ENCODE measurements at regions not wholly inside any gene's neighbourhood (a gene's known extent, or its start where the extent isn't known, plus 50 kb on each side); places are given as distances from the start of the nearest gene placed in this dataset.
"Not testable (repeated sequence)": the region's sequence is repeated elsewhere in the genome, so short reads cannot be mapped to it uniquely, and the experiment has no call there.

DNA sequence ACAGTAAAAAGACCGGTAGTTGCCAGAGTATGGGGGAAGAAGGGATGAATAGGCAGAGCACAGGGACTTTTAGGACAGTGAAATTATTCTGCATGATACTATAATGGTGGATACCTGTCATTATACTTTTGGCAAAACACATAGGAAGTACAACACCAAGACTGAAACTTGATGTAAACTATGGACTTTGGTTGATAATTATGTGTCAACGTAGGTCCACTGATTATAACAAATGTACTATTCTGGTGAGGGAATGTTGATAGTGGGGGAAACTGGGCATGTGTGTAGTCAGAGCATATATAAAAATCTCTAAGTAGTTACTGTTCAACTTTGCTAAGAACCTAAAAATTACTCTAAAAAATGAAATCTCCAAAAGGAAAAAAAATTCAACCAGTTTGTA is 629.7 kb downstream of the CCDC85A start:
- no peak for DNase-seq

DNA sequence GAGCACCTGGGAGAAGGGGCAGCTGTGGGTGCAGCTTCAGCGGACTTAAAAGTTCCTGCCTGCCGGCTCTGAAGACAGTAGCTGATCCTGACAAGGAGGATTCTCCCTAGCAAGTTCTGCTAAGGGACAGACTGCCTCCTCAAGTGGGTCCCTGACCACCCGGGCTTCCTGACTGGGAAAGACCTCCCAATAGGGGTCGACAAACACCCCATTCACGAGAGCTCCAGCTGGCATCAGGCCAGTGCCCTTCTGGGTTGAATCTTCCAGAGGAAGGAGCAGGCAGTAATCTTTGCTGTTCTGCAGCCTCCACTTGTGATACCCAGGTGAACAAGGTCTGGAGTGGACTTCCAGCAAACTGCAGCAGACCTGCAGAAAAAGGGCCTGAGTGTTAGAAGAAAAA is 632.9 kb downstream of the CCDC85A start:
- DNase-seq, result no peak

DNA sequence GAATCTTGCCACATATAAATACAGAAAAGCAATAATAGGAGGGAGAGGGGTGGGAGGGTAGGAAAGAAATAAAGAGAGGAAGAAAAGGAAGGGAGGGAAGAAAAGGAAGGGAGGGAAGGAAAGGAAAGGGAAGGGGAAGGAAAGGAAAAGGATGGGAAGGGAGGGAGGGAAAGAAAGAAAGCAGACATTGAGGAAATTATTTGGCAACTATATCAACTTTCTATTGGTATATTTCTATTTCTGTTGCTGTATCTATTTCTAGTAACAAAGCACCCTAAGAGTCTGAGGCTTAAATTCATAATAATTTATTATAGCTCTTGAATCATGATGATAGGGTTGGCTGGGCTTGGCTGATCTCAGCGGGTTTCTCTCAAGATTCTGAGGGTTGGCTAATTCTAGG is 648.0 kb downstream of the CCDC85A start:
- no peak for DNase-seq

DNA sequence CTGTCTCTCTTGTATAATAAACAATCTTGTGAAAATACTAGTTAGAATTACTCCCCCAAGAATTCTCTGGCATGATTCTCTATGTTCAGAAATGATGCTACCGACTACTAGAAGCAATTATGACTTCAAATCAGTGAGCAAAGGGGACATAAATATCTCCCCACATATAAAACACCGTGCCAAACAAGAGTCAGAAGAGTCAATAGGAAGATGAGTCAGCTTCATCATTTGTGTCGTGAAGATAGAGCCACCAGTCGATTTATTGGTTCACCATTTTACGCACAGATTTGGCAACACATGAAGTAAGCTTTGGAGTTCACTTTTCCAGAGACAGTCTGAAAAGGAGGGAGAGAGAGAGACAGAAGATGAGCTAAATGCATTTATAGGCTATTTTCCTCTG is 650.9 kb downstream of the CCDC85A start:
- DNase-seq, result no peak

DNA sequence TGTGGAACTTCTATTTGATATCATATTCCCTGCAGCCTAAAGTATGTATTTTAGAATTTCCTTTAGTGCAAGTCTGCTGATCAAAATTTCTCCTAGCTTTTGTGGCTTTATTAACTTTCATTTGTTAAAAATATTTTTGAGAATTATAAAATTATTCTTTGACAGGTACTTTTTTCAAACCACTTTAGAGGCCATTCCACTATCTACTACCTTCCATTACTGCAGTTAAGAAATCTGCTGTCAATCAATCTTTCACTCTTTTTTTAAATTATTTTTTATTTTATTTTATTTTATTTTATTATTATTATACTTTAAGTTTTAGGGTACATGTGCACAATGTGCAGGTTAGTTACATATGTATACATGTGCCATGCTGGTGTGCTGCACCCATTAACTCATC is 656.2 kb downstream of the CCDC85A start:
- not testable (repeated sequence) for DNase-seq

DNA sequence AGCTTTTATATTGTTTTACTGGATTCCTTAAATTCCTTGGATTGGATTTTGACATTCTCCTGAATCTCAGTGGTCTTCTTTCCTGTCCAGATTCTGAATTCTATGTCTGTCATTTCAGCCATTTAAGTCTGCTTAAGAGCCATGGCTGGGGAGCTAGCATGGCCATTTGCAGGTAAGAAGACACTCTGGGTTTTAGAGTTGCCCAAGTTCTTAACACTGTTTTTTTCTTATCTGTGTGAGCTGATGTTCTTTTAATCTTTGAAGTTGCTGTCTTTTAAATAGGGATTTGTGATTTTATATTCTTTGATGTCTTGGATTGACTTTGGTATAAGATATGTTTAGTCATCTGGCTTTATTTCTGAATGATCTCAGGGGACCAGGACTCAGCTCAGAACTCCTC is 677.2 kb downstream of the CCDC85A start:
- DNase-seq, result no peak

DNA sequence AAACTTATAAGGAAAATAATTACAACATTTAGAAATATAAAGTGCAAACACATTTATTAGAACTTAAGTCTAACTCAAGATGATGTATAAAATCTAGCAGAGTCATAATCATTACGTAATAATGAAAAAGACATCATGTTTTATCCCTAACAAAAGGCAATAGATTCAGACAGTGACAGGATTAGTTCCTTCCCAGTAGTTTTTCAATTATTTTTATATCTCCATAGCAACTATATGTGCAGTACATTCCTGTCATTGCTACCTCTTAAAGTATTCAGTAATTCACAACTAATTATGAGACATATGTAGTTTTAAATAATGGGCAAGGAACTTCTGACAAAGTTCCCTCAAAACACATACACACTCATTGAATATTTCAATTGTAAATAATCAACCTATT is 687.9 kb downstream of the CCDC85A start:
- no peak for DNase-seq

DNA sequence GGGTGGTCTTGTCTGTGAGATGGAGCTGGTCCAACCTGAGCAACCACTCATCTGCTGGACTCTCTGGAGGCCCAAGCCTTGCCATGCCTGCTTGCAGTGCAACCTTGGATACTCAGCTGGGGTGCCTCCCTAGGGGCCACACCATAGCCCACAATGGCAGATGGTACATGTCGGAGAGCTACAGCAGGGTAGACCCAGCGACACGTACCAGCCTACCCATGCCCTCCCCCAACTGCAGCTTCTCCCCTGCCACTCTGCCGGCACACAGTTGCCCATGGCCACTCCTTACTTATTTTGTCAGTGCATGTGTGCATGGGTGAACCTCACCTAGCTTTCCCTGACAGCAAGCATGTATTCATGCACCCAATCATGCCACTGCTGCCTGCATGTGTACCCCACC is 690.9 kb downstream of the CCDC85A start:
- no peak for DNase-seq

DNA sequence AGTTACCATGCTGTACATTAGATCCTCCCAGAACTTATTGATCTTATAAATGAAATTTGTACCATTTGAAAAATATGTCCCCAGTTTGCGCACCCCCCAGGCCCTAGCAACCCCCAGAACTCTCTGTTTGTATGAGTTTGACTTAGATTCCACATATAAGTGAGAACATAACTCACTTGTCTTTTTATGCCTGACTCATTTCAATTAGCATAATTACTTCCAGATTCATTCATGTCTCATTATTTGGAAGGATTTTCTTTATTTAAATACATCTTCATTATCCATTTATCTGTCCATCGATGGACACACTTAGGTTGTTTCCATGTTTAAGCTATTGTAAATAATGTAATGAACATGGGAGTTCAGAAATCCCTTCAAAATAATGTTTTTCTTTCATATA is 705.9 kb downstream of the CCDC85A start:
- DNase-seq, result no peak

DNA sequence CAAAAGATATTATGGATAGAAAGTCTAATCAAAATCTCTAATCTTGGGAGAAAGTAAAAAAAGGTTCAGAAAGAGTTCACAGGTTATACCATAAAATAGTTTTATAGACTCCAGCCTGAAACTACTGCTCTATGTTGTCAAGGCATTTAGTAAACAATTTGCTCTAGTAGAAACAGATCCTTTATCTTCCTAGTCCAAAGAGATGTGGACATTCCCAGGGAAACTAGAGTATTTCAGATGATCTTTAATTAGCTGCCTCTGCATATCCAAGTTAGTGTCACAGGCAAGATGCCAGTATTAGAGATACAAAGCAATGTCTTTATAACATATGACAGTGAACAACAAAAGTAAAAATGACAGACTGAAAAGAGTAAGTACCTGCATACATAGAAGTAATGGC is 708.6 kb downstream of the CCDC85A start:
- no peak for DNase-seq

DNA sequence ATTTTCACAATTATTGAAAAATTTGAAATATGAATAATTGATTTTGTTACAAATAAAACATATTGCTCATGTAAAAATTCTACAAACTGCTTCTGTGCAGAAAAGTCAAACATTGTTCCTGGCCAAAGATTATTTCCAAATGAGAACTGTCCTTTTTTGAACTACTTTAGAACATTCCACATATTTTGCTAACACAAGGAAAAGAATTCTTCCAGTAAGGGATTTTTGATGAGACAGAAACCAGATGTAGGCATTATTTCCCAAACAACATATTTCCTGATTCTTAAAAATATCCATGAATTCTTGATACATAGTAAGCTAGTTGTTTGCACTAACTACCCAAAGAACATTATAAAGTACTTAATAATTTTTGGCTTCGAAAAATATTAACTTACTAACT is 715.2 kb downstream of the CCDC85A start:
- DNase-seq, result no peak

DNA sequence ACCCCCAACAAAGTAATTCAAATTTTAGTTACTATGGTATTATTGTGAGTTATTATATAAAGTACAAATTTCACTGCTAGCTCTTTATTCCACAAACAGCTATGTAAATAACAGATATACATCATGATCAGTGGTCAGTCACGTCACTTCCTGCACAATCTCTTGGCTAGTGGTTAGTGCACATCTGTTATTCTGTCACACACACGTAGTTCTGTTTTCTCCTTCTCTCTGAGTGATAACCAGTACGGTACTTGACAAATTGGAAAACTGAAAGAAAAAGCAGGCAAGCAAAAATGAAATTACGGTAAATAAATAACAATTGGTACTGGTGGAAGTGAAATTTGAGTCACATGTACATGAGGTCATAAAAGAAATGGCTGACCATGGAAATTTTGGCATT is 728.7 kb downstream of the CCDC85A start:
- DNase-seq, result no peak

DNA sequence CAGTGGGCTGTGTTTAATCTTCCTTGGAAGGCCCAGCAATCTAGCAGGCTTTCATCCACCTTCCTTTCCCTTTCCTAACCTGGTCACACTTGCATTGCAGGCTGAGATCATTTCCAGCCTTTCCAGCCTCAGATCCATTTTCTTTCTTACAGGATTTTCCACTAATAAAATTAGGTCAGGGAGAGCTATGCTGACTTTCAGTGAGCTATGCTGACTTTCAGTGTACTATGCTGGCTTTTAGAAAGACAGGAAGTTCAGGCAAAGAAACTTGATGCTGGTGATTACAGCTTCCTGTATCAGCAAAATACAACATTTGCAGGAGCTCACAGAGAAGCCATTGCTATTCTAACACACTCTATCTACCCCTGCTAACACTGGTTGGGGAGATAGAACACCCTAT is 735.0 kb downstream of the CCDC85A start:
- no peak for DNase-seq

DNA sequence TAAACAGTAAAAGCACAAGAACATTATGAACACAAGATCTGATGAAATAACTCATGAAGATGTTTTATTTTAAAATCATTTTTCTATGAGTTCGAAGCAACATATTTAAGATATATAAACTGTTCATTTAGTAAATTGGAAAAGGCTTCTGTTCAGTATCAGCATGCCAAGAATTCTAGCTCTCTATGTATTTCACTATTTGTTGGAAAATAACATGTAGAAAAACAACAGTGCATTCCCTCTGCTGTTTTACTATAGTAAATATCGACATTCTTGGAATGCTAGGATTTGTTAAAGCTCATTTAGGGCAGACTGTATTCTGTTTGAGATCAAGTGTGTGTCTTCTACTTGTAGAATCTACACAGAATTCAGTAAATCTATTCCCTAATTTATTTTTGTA is 750.2 kb downstream of the CCDC85A start:
- no peak for DNase-seq

DNA sequence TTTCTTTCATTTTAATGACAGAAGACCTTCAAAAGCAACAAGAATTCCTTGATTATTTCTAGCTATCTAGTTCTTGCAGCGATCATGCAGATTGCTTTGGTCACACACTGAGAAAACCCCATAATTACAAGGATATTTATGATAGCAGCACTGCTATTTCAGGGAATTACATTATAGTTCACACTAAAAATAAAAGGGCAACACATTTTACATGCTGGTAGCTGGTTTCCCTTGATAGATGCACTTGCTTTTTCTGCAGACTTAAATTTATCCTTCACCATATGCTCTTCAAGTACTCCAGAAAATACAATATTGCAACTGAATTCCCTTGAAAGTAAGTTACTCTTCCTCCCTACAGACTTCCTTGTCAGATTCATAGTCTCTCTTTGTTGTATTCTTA is 751.1 kb downstream of the CCDC85A start:
- DNase-seq, result no peak

DNA sequence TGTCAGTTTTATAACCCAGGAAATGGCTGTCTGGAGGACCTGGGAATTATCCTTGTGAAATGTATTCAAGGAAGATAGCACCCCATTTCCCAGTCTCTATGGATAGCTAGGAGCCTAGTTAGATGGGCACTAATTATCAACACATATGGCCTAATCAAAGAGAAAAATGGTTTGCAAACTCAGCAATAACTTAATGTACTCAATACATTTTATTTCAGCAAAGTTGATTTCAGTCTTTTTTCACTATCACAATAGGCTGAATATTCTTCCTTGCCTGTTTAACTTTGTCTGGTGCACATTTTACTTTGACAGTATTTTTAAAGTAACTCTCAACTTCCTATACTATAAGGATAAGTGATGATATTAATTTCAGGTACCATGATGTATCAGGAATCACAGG is 756.3 kb downstream of the CCDC85A start:
- DNase-seq, result no peak

DNA sequence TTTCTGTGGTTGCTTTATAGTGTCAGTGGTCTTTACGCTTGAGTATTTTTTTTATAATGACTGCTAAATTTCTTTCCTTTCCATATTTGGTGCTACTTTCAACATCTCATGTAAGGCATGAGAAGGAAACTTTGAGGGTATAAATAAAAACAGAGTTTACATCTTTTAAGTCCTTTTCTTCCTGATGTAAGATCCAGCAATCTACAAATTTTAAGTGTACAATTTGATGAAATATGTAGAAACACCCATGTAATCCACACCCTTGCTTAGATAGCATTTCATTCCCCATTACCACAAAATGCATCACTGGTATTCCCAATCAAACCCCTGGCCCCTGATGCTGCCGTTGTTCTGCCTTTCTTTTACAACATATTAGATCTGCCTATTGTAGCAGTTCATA is 769.1 kb downstream of the CCDC85A start:
- DNase-seq, result no peak

DNA sequence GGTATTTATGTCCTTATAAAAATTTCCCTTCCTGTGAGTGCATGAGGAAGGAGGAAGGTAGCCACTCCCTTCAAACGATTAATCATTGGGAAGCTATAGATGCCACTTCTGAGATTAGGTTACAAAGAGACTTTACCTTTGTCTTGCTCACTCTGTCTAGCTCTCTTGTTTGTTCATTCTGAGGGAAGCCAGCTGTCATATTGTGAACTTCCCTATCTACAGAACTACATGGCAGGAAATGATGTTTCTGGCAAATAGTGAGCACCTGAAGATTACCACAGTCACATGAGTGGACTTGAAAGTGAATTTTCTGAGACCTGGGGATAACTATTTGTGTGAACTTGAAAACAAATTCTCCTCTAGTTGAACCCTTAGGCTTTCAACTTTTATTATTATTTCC is 776.8 kb downstream of the CCDC85A start:
- no peak for DNase-seq

DNA sequence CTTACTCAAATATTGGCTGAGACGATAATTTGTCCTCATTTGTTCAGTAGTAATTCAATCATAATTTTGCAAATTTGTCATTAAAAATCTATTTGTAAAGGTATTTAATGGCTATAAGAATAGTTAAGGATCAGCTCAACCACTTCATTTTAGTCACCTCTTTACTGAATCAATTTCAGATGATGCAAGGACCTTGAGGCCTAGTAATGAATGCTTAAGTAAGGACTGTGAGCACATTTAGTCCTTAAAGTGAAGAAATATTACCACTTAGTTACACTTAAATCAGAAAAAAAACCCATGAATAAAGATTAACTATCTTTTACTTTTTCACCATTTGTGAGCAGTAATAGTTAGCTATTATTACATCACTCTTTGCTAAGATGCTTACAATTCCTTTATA is 778.9 kb downstream of the CCDC85A start:
- no peak for DNase-seq

DNA sequence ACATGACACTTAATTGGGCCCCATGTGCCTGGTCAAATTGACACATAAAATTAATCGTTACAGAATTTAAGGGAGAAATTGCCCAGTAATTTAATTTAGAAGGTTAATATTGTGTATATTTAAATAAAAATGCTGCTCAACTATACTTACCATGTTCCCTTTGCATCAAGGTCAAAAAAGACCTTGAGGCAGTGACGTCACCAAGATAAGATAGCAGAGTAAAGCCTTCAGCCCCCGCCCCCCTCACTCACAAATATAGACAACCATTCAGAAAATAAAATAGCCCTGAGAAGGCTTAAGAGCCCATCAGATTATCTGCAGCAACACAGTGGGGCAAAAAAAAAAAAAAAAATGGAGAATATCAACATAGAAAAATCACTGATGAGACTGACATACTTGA is 785.7 kb downstream of the CCDC85A start:
- no peak for DNase-seq

DNA sequence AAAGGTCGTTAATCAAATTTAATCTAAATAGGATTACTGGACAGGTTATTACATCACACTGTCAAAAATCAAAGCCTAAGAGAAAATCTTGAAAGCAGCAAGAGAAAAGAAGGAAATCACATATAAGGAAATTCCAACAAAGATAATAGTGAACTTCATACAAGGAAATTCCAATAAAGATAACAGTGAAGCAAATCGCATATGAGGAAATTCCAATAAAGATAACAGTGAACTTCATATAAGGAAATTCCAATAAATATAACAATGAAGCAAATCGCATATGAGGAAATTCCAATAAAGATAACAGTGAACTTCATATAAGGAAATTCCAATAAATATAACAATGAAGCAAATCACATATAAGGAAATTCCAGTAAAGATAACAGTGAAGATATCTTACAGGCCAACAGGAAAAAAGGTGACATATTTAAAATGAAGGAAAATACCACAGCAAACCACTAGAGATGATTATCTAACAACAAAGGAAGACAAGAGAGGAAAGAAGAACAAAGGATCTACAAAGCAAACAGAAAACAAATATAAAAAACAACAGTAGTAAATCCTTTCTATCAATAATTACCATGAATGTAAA is 787.7 kb downstream of the CCDC85A start:
- no peak for DNase-seq

DNA sequence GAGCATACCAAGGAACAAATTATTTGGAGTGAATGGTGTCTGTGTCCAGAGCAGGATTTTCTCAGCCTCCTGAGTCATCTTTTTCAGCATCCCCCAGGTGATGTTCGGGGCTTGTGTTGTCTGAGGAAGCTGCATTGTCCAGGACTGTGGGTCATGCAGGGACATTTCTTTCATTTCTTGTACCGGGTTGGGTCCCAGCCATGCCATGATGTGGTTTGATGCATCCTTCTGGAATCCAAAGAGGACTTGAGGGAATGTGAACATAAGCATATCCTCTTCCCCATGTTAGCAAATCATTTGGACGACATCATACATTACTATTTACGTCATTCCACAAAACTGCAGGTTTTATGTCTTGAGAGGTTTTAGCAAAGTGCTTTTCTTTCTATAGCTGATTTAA is 797.8 kb downstream of the CCDC85A start:
- no peak for DNase-seq

DNA sequence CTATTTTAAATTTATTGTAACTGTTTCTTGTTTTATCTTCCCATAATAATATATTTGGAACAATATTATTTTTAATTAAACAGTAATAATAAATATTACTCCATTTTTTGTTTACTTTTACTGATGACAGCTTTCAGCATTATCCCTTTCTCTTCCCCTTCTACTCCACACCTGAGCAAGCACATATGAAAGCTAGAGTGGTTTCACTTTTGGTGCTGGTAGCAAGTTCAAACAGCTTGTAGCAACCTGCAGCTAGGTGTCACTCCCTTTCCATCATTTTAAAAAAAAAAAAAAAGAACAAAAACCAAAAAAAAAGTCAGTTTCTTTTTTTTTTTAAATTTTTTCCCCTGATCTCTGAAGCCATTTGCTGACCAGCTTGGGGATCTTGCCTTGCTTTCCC is 801.8 kb downstream of the CCDC85A start:
- DNase-seq, result no peak

DNA sequence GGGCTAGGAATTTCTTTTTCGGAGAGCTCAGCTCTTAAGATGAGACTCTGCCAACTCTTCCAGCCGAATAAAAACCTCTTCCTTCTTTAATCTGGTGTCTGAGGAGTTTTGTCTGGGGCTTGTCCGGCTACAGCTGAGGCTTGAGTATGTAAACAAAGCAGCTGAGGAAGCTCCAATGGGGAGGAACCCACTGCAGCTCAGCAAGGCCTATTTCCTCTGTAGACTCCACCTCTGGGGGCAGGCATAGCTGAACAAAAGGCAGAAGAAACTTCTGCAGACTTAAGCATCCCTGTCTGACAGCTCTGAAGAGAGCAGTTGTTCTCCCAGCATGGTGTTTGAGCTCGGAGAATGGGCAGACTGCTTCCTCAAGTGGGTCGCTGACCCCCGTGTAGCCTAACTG is 838.7 kb downstream of the CCDC85A start:
- no peak for DNase-seq

DNA sequence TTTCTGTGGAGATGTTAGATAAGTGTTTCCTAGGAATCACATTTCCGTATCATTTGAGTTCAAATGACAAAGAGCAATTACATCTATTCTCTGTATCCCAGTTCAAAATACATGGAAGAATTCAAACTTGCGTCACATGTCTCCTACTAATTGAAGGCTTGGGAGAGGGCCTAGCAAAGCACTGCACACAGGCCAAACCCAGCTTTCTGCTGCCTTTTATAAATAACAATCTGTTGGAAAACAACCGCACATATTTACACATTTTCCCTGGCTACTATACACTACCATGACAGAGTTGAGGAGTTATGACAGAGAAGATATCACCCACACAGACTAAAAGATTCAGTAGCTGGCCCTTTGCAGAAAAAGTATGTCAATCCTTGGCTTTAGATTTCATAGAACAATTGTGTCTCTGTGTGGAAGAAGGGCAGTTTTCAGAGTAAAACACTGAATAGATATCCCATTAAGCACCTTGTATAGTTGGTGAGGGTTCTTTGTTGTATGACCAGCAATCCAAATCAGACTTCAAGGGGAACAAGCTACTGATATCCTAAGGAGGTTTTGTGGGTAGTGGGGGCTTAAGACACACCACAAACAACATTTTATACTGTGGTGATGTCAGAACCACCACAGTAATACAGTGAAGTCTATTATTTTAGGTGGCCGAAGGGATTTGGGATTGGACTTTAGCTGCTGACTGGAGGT is 861.3 kb downstream of the CCDC85A start:
- no peak for DNase-seq
